ENCODE measurements at regions not wholly inside any gene's neighbourhood (a gene's known extent, or its start where the extent isn't known, plus 50 kb on each side); places are given as distances from the start of the nearest gene placed in this dataset.

DNA sequence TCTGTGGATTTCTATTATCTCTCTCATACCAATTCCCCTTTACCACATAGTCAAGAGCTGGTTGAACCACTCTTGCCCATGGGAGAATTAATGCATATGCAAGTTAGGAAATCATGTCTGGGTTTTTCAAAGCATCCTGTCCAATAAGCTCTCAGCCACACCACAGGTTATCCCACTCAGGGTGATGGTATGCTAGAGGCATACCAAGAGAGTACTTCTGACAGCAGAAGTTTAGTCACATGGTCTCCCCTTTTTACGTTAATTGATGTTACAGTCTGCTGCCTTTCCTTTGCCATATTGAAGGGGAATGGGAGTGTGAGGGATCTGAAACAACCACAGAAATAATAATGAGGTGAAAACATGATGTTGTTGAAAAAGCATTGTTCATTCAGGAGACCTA is 135.8 kb upstream of the PBX1 start:
- no peak overlapping the region for H3K4me3 ChIP-seq (ENCODE audit: insufficient read depth, low read length)

DNA sequence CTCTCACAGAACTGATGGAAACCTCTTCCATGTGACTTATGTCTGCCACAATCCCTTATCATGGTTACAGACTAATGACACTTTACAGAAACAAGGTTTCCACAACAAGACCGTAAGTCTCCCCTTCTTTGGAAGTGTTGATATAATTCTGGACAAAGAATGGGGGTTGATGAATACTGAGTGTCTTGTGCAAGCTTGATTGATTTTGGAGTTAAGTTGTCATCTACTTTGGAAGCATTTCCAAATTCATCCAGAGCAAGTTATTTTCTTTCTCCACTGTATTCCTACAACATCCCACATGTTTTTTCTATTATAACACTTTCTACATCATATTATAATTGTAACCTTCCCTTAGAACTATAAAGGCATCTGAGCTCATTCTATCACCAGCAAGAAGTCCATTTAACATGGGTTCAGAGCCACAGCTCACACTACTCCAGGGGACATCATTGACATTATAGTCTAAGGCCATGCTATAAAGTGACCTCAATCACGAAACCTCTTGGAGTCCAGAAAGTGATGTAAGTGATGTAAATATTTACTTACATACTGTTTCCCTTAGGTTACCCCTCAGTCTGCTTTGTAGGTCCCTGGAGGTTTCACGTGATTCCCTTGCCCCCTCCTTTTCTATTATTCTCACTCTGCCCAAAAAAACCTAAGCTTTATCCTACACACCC is 125.7 kb upstream of the PBX1 start:
- H4K20me1 ChIP-seq (ENCODE audit: insufficient read depth, low read length), result no peaks in the 10 kb centered on the region
- H3K4me3 ChIP-seq (ENCODE audit: insufficient read depth, low read length), result no peak overlapping the region
- no peak overlapping the region for H3K4me2 ChIP-seq (ENCODE audit: insufficient read depth, low read length)
- TF ChIP-seq, protein P1, sequence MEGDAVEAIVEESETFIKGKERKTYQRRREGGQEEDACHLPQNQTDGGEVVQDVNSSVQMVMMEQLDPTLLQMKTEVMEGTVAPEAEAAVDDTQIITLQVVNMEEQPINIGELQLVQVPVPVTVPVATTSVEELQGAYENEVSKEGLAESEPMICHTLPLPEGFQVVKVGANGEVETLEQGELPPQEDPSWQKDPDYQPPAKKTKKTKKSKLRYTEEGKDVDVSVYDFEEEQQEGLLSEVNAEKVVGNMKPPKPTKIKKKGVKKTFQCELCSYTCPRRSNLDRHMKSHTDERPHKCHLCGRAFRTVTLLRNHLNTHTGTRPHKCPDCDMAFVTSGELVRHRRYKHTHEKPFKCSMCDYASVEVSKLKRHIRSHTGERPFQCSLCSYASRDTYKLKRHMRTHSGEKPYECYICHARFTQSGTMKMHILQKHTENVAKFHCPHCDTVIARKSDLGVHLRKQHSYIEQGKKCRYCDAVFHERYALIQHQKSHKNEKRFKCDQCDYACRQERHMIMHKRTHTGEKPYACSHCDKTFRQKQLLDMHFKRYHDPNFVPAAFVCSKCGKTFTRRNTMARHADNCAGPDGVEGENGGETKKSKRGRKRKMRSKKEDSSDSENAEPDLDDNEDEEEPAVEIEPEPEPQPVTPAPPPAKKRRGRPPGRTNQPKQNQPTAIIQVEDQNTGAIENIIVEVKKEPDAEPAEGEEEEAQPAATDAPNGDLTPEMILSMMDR (IDR thresholded peaks at IDR 0.05; ENCODE audit: extremely low read depth, low read depth, low read length), result no peak
- no peaks in the 10 kb centered on the region for H3K36me3 ChIP-seq (ENCODE audit: insufficient read depth, low read length)
- H3K79me2 ChIP-seq (ENCODE audit: insufficient read depth, low read length), result no peaks in the 10 kb centered on the region
- DNase-seq (ENCODE audit: insufficient read length, low spot score, missing footprints), result no peak
- H3K9me3 ChIP-seq (ENCODE audit: low read depth, low read length), result no peaks in the 10 kb centered on the region
- no peaks in the 10 kb centered on the region for H3K4me1 ChIP-seq (ENCODE audit: insufficient read depth, low read length)
- no peak overlapping the region for H2AFZ ChIP-seq (ENCODE audit: low read length)
- H3K27me3 ChIP-seq (ENCODE audit: insufficient read depth, low read length), result no peaks in the 10 kb centered on the region
- H3K27ac ChIP-seq (ENCODE audit: low read depth, low read length), result no peak overlapping the region

More for the DNA sequence above, 135.8 kb upstream of the PBX1 start:
- Histone ChIP-seq H3K9me3 (ENCODE audit: low read depth, low read length) (no peaks in the 10 kb centered on the region), H4K20me1 (ENCODE audit: insufficient read depth, low read length) (no peaks in the 10 kb centered on the region), H3K79me2 (ENCODE audit: insufficient read depth, low read length) (no peaks in the 10 kb centered on the region), H2AFZ (ENCODE audit: low read length) (no peak overlapping the region), H3K4me2 (ENCODE audit: insufficient read depth, low read length) (no peak overlapping the region), H3K27me3 (ENCODE audit: insufficient read depth, low read length) (no peaks in the 10 kb centered on the region), H3K27ac (ENCODE audit: low read depth, low read length) (no peak overlapping the region), H3K4me1 (ENCODE audit: insufficient read depth, low read length) (no peaks in the 10 kb centered on the region), H3K36me3 (ENCODE audit: insufficient read depth, low read length) (no peaks in the 10 kb centered on the region)
- no peak for DNase-seq (ENCODE audit: insufficient read length, low spot score, missing footprints)
- TF ChIP-seq, protein P1 (IDR thresholded peaks at IDR 0.05; ENCODE audit: extremely low read depth, low read depth, low read length), result no peak

DNA sequence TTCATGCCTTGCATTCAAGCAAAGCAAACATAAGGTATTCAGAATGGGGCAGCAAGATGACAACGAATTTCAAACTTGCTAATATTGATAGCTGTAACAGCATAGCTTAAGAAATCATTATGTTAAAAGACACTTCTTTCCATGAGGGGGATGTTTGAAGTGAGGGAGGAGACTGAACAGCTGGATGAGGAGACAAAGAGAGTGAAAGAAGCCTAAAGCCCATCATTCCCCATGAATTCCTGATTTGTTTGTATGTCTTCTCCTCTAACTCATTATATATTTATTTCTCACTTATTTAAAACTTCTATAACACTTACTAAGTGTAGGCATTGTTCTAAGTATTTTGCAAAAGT is 125.2 kb upstream of the PBX1 start:
- Histone ChIP-seq H4K20me1 (ENCODE audit: insufficient read depth, low read length) (no peaks in the 10 kb centered on the region), H3K4me2 (ENCODE audit: insufficient read depth, low read length) (no peak overlapping the region), H3K4me1 (ENCODE audit: insufficient read depth, low read length) (no peaks in the 10 kb centered on the region)

DNA sequence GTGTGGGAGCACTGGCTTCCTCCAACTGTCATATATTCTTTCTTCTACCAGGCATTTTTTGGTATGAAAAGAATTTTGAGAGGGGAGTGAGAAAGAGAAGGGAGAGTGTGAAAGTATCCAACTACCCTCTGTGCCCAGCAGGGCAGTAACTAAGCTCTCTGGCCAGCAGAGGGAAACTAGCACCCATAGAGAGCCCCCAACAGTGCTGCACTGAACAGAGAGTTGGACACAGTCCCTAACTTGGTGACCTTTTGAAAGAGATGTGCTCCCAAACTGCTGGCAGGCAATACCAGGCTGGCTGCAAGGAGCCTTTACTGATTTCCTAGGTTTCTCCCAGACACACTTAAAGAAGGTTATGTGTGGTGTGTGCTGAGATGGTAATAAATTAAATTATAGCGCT is 118.8 kb upstream of the PBX1 start:
- H3K4me2 ChIP-seq (ENCODE audit: insufficient read depth, low read length), result no peak overlapping the region
- no peaks in the 10 kb centered on the region for H3K79me2 ChIP-seq (ENCODE audit: insufficient read depth, low read length)
- no peaks in the 10 kb centered on the region for H3K36me3 ChIP-seq (ENCODE audit: insufficient read depth, low read length)
- no peak overlapping the region for H2AFZ ChIP-seq (ENCODE audit: low read length)
- no peaks in the 10 kb centered on the region for H3K27me3 ChIP-seq (ENCODE audit: insufficient read depth, low read length)
- H3K4me1 ChIP-seq (ENCODE audit: insufficient read depth, low read length), result no peaks in the 10 kb centered on the region
- TF ChIP-seq, protein P1 (IDR thresholded peaks at IDR 0.05; ENCODE audit: extremely low read depth, low read depth, low read length), result peak; percentile 30
- H3K27ac ChIP-seq (ENCODE audit: low read depth, low read length), result no peak overlapping the region
- DNase-seq (ENCODE audit: insufficient read length, low spot score, missing footprints), result peak; percentile 22
- no peak overlapping the region for H3K4me3 ChIP-seq (ENCODE audit: insufficient read depth, low read length)
- H4K20me1 ChIP-seq (ENCODE audit: insufficient read depth, low read length), result no peaks in the 10 kb centered on the region
- no peaks in the 10 kb centered on the region for H3K9me3 ChIP-seq (ENCODE audit: low read depth, low read length)

More for the DNA sequence above, 125.2 kb upstream of the PBX1 start:
- no peak overlapping the region for H2AFZ ChIP-seq (ENCODE audit: low read length)
- no peak overlapping the region for H3K27ac ChIP-seq (ENCODE audit: low read depth, low read length)
- no peak for DNase-seq (ENCODE audit: insufficient read length, low spot score, missing footprints)
- H3K27me3 ChIP-seq (ENCODE audit: insufficient read depth, low read length), result no peaks in the 10 kb centered on the region
- no peaks in the 10 kb centered on the region for H3K36me3 ChIP-seq (ENCODE audit: insufficient read depth, low read length)
- TF ChIP-seq, protein P1 (IDR thresholded peaks at IDR 0.05; ENCODE audit: extremely low read depth, low read depth, low read length), result no peak
- no peaks in the 10 kb centered on the region for H3K9me3 ChIP-seq (ENCODE audit: low read depth, low read length)
- H3K4me3 ChIP-seq (ENCODE audit: insufficient read depth, low read length), result no peak overlapping the region
- H3K79me2 ChIP-seq (ENCODE audit: insufficient read depth, low read length), result no peaks in the 10 kb centered on the region
